ENCODE measurements at regions not wholly inside any gene's neighbourhood (a gene's known extent, or its start where the extent isn't known, plus 50 kb on each side); places are given as distances from the start of the nearest gene placed in this dataset.

GRCh38 chr6:6982663-6983062 lies 125.1 kb upstream of the RREB1 start:
- no peak for TF ChIP-seq CTCF (IDR thresholded peaks at IDR 0.05; ENCODE audit: poor library complexity)
- no peak for TF ChIP-seq EZH2phosphoT487 (IDR thresholded peaks at IDR 0.05; ENCODE audit: low read depth, severe bottlenecking, unreplicated experiment)
